Fibroblast of upper back skin (primary cell): ENCODE measurements at regions not wholly inside any gene's neighbourhood (a gene's known extent, or its start where the extent isn't known, plus 50 kb on each side); places are given as distances from the start of the nearest gene placed in this dataset.
A peak's percentile ranks its signal among the peaks of the same experiment; 100 is the strongest.
"Not testable (repeated sequence)": the region's sequence is repeated elsewhere in the genome, so short reads cannot be mapped to it uniquely, and the experiment has no call there.

Experiments used
- DNase-seq: peaks from one replicate; pipeline ENCODE4 v3.0.0-alpha.2; 2013

- DNase-seq: no peak
Measured at GRCh38 chr3:176302271-176302670, 895.0 kb downstream of the TBL1XR1 start.

GRCh38 chr3:176296066-176296597 is 901.1 kb downstream of the TBL1XR1 start:
- peak; percentile 28 for DNase-seq

- peak; percentile 1 for DNase-seq
Measured at GRCh38 chr3:176293276-176293675, 904.0 kb downstream of the TBL1XR1 start.

GRCh38 chr3:176286476-176287085 is 910.7 kb downstream of the TBL1XR1 start:
- DNase-seq: peak; percentile 20

- DNase-seq: no peak
Measured at GRCh38 chr3:176275538-176275937, 921.7 kb downstream of the TBL1XR1 start.

- DNase-seq: no peak
Measured at GRCh38 chr3:176275113-176275512, 922.2 kb downstream of the TBL1XR1 start.

- no peak for DNase-seq
Measured at GRCh38 chr3:176274161-176274560, 923.1 kb downstream of the TBL1XR1 start.

- DNase-seq: no peak
Measured at GRCh38 chr3:176262071-176262470, 935.2 kb downstream of the TBL1XR1 start.

GRCh38 chr3:176247191-176247590 is 950.1 kb downstream of the TBL1XR1 start:
- no peak for DNase-seq

GRCh38 chr3:176219970-176220369 is 977.3 kb downstream of the TBL1XR1 start:
- DNase-seq: no peak

GRCh38 chr3:176214758-176215157 is 982.5 kb downstream of the TBL1XR1 start:
- DNase-seq: no peak

- DNase-seq: not testable (repeated sequence)
Measured at GRCh38 chr3:176213314-176213713, 984.0 kb downstream of the TBL1XR1 start.

GRCh38 chr3:176208915-176209314 is 988.4 kb downstream of the TBL1XR1 start:
- DNase-seq: no peak

- DNase-seq: no peak
Measured at GRCh38 chr3:176208283-176208682, 989.0 kb downstream of the TBL1XR1 start.

GRCh38 chr3:176206809-176207208 is 990.5 kb downstream of the TBL1XR1 start:
- no peak for DNase-seq

- no peak for DNase-seq
Measured at GRCh38 chr3:176202652-176203051, 994.6 kb downstream of the TBL1XR1 start.

- no peak for DNase-seq
Measured at GRCh38 chr3:176193032-176193730, 1004.1 kb downstream of the TBL1XR1 start.

- no peak for DNase-seq
Measured at GRCh38 chr3:176190755-176191154, 1006.5 kb downstream of the TBL1XR1 start.

GRCh38 chr3:176183181-176183580 is 1014.1 kb downstream of the TBL1XR1 start:
- DNase-seq: no peak

- no peak for DNase-seq
Measured at GRCh38 chr3:176174060-176174459, 1023.2 kb downstream of the TBL1XR1 start.

GRCh38 chr3:176172492-176172891 is 1024.8 kb downstream of the TBL1XR1 start:
- DNase-seq: no peak

GRCh38 chr3:176167272-176167671 is 1030.0 kb downstream of the TBL1XR1 start:
- DNase-seq: no peak

GRCh38 chr3:176160997-176161396 is 1036.3 kb downstream of the TBL1XR1 start:
- DNase-seq: no peak

GRCh38 chr3:176159796-176160195 is 1037.5 kb downstream of the TBL1XR1 start:
- DNase-seq: peak; percentile 3
